ENCODE measurements at regions not wholly inside any gene's neighbourhood (a gene's known extent, or its start where the extent isn't known, plus 50 kb on each side); places are given as distances from the start of the nearest gene placed in this dataset.

DNA sequence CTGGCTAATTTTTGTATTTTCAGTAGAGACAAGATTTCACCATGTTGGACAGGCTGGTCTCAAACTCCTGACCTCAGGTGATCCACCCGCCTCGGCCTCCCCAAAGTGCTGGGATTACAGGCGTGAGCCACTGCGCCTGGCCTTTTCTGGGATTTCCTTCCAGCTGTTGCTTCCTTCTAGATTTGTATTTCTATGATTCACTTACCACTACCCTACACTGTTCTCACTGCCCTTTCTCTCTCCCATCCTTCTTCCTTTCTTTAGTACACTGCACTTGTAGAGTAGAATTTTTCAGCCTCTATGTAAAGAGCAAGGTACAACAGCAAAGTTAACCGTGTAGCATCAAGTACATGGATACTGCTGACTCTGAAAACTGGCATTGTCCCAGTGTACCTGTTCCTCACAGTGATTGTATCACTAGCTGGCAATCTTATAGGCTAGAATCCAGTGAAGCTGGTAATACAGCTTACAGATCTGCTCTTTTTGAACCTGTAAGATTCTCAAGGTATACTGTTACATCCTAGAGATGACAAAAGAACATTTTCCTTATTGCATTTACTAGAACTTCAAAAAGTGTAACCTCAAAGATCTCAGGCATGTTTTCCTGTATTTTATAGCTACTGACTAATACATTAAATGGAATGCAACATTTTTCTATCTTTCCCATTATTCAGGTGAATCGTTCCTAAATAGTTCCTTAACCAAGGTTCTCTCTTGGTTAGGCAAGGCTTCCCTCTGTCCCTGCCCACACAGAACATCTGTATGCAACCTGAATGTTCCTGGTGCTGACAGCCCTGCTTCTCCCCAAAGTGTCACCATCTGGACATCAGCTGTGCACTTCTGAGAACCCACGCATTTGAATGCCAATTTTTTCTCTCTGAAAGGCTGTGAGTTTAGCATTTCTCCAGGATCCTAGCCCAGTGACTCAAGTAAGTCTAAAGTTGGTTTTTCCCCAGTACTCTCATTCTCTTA lies 74.1 kb upstream of the RAP2B start:
- TF ChIP-seq, protein P1, sequence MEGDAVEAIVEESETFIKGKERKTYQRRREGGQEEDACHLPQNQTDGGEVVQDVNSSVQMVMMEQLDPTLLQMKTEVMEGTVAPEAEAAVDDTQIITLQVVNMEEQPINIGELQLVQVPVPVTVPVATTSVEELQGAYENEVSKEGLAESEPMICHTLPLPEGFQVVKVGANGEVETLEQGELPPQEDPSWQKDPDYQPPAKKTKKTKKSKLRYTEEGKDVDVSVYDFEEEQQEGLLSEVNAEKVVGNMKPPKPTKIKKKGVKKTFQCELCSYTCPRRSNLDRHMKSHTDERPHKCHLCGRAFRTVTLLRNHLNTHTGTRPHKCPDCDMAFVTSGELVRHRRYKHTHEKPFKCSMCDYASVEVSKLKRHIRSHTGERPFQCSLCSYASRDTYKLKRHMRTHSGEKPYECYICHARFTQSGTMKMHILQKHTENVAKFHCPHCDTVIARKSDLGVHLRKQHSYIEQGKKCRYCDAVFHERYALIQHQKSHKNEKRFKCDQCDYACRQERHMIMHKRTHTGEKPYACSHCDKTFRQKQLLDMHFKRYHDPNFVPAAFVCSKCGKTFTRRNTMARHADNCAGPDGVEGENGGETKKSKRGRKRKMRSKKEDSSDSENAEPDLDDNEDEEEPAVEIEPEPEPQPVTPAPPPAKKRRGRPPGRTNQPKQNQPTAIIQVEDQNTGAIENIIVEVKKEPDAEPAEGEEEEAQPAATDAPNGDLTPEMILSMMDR (IDR thresholded peaks at IDR 0.05) = no peak
- H3K36me3 ChIP-seq = no peaks in the 10 kb centered on the region
- no peaks in the 10 kb centered on the region for H3K27me3 ChIP-seq
- H3K4me1 ChIP-seq = no peaks in the 10 kb centered on the region
- no peaks in the 10 kb centered on the region for H3K9me3 ChIP-seq
- ATAC-seq = no peak
- no peak for DNase-seq
- H3K4me3 ChIP-seq = no peak overlapping the region
- intact Hi-C loops (cut with DNase I) = no loop called here
- no peak overlapping the region for H3K27ac ChIP-seq

DNA sequence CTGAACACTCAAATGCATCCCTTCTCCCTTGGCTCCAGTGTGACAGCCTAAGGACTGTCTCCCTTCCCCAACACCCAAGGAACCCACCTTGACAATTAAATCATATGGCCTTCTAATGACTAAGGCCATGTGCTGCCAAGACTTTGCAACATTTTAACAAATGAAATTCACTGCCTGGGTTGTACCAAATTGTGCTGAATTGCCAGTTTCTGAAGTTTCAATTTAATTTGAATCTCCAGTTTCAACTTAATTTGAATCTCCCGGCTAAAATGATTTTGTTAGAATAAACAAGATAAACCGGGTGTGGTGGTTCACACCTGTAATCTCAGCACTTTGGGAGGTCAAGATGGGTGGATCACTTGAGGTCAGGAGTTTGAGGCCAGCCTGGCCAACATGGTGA lies 72.4 kb upstream of the RAP2B start:
- H3K27me3 ChIP-seq = no peaks in the 10 kb centered on the region
- H3K36me3 ChIP-seq = no peaks in the 10 kb centered on the region
- DNase-seq = no peak
- ATAC-seq = no peak
- intact Hi-C loops (cut with DNase I) = no loop called here
- H3K9me3 ChIP-seq = no peaks in the 10 kb centered on the region
- TF ChIP-seq, protein P1 (IDR thresholded peaks at IDR 0.05) = no peak
- H3K4me3 ChIP-seq = no peak overlapping the region
- H3K4me1 ChIP-seq = no peaks in the 10 kb centered on the region
- no peak overlapping the region for H3K27ac ChIP-seq

DNA sequence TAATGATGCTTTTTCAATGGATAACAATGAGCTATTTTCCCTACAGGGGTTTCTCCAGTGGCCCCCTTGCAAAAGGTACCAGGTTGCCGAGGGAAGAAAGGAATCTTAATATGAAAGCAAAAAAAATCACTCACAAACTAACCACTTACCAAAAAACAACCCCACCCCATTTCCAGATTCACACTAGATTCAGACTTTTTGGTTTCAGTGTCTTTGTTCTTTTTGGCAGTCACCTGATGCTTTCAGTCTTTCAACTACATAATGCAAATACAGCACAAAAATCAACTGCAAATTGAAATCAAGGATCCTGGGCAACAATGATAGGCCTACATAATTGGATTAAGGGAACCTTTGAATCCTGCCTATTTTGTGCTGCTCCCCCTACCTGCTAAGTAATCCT lies 71.1 kb upstream of the RAP2B start:
- TF ChIP-seq, protein P1 (IDR thresholded peaks at IDR 0.05) = no peak
- Histone ChIP-seq H3K36me3 (no peaks in the 10 kb centered on the region), H3K27ac (no peak overlapping the region), H3K27me3 (no peaks in the 10 kb centered on the region), H3K4me1 (no peaks in the 10 kb centered on the region), H3K4me3 (no peak overlapping the region), H3K9me3 (no peaks in the 10 kb centered on the region)
- no peak for DNase-seq
- intact Hi-C loops (cut with DNase I) = no loop called here
- no peak for ATAC-seq

DNA sequence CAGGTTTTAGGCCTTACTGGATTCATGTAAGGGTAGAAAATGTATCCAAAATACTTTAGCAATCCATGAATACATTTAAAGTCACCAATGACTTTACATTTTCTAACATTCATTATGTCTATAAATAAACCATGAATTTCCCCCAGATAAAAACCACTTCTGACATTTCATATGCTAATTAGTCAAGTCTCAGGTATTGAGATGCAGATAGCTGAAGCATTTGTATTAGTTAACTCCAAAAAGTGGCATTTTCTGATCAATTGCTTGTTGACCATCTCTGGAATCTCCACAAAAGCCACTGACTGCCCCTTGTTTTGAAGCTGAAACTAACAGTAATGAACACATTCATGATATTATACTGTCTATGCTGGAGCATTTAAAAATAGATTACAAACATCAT lies 68.4 kb upstream of the RAP2B start:
- H3K27me3 ChIP-seq = no peaks in the 10 kb centered on the region
- H3K36me3 ChIP-seq = no peaks in the 10 kb centered on the region
- intact Hi-C loops (cut with DNase I) = no loop called here
- H3K9me3 ChIP-seq = no peaks in the 10 kb centered on the region
- no peak overlapping the region for H3K27ac ChIP-seq
- DNase-seq = no peak
- TF ChIP-seq, protein P1 (IDR thresholded peaks at IDR 0.05) = no peak
- no peak for ATAC-seq
- no peak overlapping the region for H3K4me3 ChIP-seq
- H3K4me1 ChIP-seq = no peaks in the 10 kb centered on the region

DNA sequence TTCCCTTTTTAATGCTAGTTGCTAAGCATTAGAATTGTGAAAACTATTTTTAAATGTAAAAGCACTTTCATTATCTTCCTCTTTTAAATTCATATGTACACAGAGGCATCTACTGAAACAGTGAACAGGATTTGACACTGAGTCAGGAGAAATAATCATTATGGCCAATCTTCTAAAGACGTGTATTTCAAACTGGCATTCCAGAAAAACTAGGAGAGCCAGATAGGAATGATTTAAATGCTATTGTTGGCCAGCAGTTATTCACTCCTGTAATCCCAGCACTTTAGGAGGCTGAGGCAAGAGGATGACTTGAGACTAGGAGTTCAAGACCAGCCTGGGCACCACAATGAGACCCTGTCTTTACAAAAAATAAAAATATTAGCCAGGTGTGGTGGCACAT lies 67.6 kb upstream of the RAP2B start:
- no peak for DNase-seq
- H3K36me3 ChIP-seq = no peaks in the 10 kb centered on the region
- intact Hi-C loops (cut with DNase I) = no loop called here
- TF ChIP-seq, protein P1 (IDR thresholded peaks at IDR 0.05) = no peak
- no peak overlapping the region for H3K27ac ChIP-seq
- H3K9me3 ChIP-seq = no peaks in the 10 kb centered on the region
- no peaks in the 10 kb centered on the region for H3K27me3 ChIP-seq
- no peak for ATAC-seq
- H3K4me3 ChIP-seq = no peak overlapping the region
- no peaks in the 10 kb centered on the region for H3K4me1 ChIP-seq

Data from upper lobe of right lung (tissue), 1 donor.